Testis (tissue), 2 donors: ENCODE measurements at regions not wholly inside any gene's neighbourhood (a gene's known extent, or its start where the extent isn't known, plus 50 kb on each side); places are given as distances from the start of the nearest gene placed in this dataset.

ENCODE experiments used
- DNase-seq: peaks from one replicate; pipeline ENCODE4 v3.0.0-alpha.2; 2019
- H3K27ac ChIP-seq, 2 donors: fragments of 200-600 bp; sonication (generic); one replicate each; pipeline ENCODE4 v1.5.1; 2019
- H3K27me3 ChIP-seq: fragments of 200-600 bp; sonication (generic); one replicate; pipeline ENCODE4 v1.5.1; 2019
- H3K36me3 ChIP-seq: fragments of 200-600 bp; sonication (generic); one replicate; pipeline ENCODE4 v1.5.1; 2017; ENCODE audit warnings: low read depth; ENCODE audit errors: missing control alignments
- H3K4me1 ChIP-seq: fragments of 200-600 bp; sonication (generic); one replicate; pipeline ENCODE4 v1.5.1; 2019
- H3K4me3 ChIP-seq, 2 donors: fragments of 200-600 bp; sonication (generic); one replicate each; pipeline ENCODE4 v1.5.1; 2017 to 2019
- H3K9me3 ChIP-seq: fragments of 200-600 bp; sonication (generic); one replicate; pipeline ENCODE4 v1.5.1; 2017
- CTCF ChIP-seq, 3 experiments: fragments of 450-650 bp in 2 of 3; fragments of 200-600 bp in 1 of 3; sonication (generic) in 1 of 3; IDR thresholded peaks; one replicate each; pipeline ENCODE4 v1.5.1; 2016 to 2019; ENCODE audit warnings: antibody characterized with exemption in 3 of 3, mild to moderate bottlenecking in 2 of 3, moderate library complexity in 1 of 3
- POLR2A ChIP-seq: fragments of 450-650 bp; IDR thresholded peaks from one replicate; pipeline ENCODE4 v1.6.1; 2017; ENCODE audit warnings: antibody characterized with exemption, mild to moderate bottlenecking, moderate library complexity
- WGBS, 2 donors: methylation state at CpG; one replicate each; pipeline ENCODE4 v1.1.5; 2018; 5-methylcytosine and 5-hydroxymethylcytosine counted together
- intact Hi-C: fragments of 100-400 bp; cut with DNase I; formaldehyde crosslinking; loops from one replicate; pipeline ENCODE4 v1.15.1; 2023; ENCODE audit warnings: low total_unique reads

- 81 to 85% methylated on average over 3 of the region's 3 CpGs for WGBS, 2 donors
- no peak for DNase-seq
- Histone ChIP-seq H3K4me1 (no peaks in the 10 kb centered on the region), H3K9me3 (no peaks in the 10 kb centered on the region), H3K4me3 (no peak overlapping the region), H3K27ac (no peak overlapping the region), H3K36me3 (no peaks in the 10 kb centered on the region), H3K27me3 (no peaks in the 10 kb centered on the region)
- intact Hi-C loops = no loop called here
- no peak for TF ChIP-seq CTCF (IDR thresholded peaks at IDR 0.05)
- TF ChIP-seq POLR2A = no peak
Measured at GRCh38 chr2:215664847-215665525, 229.1 kb upstream of the FN1 start.

- no peaks in the 10 kb centered on the region for H3K27me3 ChIP-seq
- no peak for TF ChIP-seq CTCF (IDR thresholded peaks at IDR 0.05)
- TF ChIP-seq POLR2A = no peak
- H3K27ac ChIP-seq = no peak overlapping the region
- DNase-seq = no peak
- intact Hi-C loops = no loop called here
- H3K4me3 ChIP-seq = no peak overlapping the region
- H3K9me3 ChIP-seq = no peaks in the 10 kb centered on the region
- no peaks in the 10 kb centered on the region for H3K36me3 ChIP-seq
- H3K4me1 ChIP-seq = no peaks in the 10 kb centered on the region
- WGBS, 2 donors = 67 to 70% methylated on average over 1 of the region's 1 CpG
Measured at GRCh38 chr2:215662715-215663114, 226.8 kb upstream of the FN1 start.

- DNase-seq = no peak
- WGBS, 2 donors = 94 to 96% methylated on average over 7 to 8 of the region's 8 CpGs
- Histone ChIP-seq H3K9me3 (no peaks in the 10 kb centered on the region), H3K4me1 (no peaks in the 10 kb centered on the region), H3K4me3 (no peak overlapping the region), H3K27ac (no peak overlapping the region), H3K27me3 (no peaks in the 10 kb centered on the region), H3K36me3 (no peaks in the 10 kb centered on the region)
- intact Hi-C loops = no loop called here
- TF ChIP-seq POLR2A (no peak), CTCF (IDR thresholded peaks at IDR 0.05) (no peak)
Measured at GRCh38 chr2:215660687-215661086, 224.8 kb upstream of the FN1 start.

GRCh38 chr2:215659650-215660049, 223.8 kb upstream of the FN1 start:
- WGBS, 2 donors = 75 to 87% methylated on average over 4 of the region's 4 CpGs
- Histone ChIP-seq H3K9me3 (no peaks in the 10 kb centered on the region), H3K36me3 (no peaks in the 10 kb centered on the region), H3K4me1 (no peaks in the 10 kb centered on the region), H3K27me3 (no peaks in the 10 kb centered on the region), H3K27ac (no peak overlapping the region), H3K4me3 (no peak overlapping the region)
- TF ChIP-seq CTCF (IDR thresholded peaks at IDR 0.05) (no peak), POLR2A (no peak)
- no peak for DNase-seq
- intact Hi-C loops = no loop called here

- 62 to 65% methylated on average over 4 of the region's 4 CpGs for WGBS, 2 donors
- no peaks in the 10 kb centered on the region for H3K36me3 ChIP-seq
- H3K27me3 ChIP-seq = no peaks in the 10 kb centered on the region
- no peak for TF ChIP-seq POLR2A
- TF ChIP-seq CTCF (IDR thresholded peaks at IDR 0.05) = no peak
- intact Hi-C loops = no loop called here
- H3K9me3 ChIP-seq = no peaks in the 10 kb centered on the region
- no peak overlapping the region for H3K27ac ChIP-seq
- DNase-seq = no peak
- H3K4me1 ChIP-seq = no peaks in the 10 kb centered on the region
- H3K4me3 ChIP-seq = no peak overlapping the region
Measured at GRCh38 chr2:215658635-215659305, 222.9 kb upstream of the FN1 start.
